Activated CD8-positive, alpha-beta memory T cell treated with anti-CD3 and anti-CD28 coated beads, Interleukin-2, amount 10 ng/mL, durations not matched to agents 7 days and 5 days (primary cell): ENCODE measurements at regions not wholly inside any gene's neighbourhood (a gene's known extent, or its start where the extent isn't known, plus 50 kb on each side); places are given as distances from the start of the nearest gene placed in this dataset.

Experiments used
- ATAC-seq: fragments of 150-1000 bp; cut with Tn5 transposase; one replicate; pipeline ENCODE4 v1.10.0; 2021; ENCODE audit warnings: moderate library complexity
- CTCF ChIA-PET: fragments of 350-600 bp; sonication (Branson Sonifier 250); formaldehyde crosslinking; loops from one replicate; lab custom pipeline; 2021; ENCODE audit warnings: antibody characterized with exemption; lab: Charles Lee
- DNase-seq: peaks from one replicate; pipeline ENCODE4 v3.0.0-alpha.2; 2020
- H3K27ac Mint-ChIP-seq: one replicate; pipeline ENCODE4 v1.8.0; 2021; ENCODE audit warnings: mild to moderate bottlenecking, mixed read lengths
- H3K27me3 Mint-ChIP-seq: one replicate; pipeline ENCODE4 v1.8.0; 2021; ENCODE audit warnings: mixed read lengths
- H3K36me3 Mint-ChIP-seq: one replicate; pipeline ENCODE4 v1.8.0; 2021; ENCODE audit warnings: mild to moderate bottlenecking, mixed read lengths
- H3K4me1 Mint-ChIP-seq: one replicate; pipeline ENCODE4 v1.8.0; 2021; ENCODE audit warnings: mixed read lengths
- H3K4me3 Mint-ChIP-seq: one replicate; pipeline ENCODE4 v1.8.0; 2021; ENCODE audit warnings: mild to moderate bottlenecking, moderate library complexity, mixed read lengths
- H3K9me3 Mint-ChIP-seq: one replicate; pipeline ENCODE4 v1.8.0; 2022; ENCODE audit warnings: low read depth, mixed read lengths

DNA sequence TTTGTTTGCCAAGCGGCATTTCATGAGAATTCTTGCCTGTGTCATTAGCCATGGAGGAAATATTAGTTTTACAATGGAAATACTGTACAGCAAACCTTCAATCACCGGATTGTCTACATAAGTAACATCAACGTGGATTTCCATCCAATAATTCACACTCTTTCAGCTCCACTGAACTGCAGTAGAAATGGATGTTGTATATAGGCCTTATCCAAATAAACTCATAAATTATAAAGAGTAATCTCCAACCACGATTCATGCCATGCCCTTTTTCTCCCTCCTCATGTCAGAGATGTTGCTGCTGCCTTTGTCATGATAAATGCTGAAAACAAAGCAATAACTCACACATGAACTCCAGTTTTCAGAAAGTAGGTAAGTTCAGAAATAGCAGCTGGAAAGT, 54.9 kb upstream of the EYS start:
- Mint-ChIP-seq H3K27ac (no peak overlapping the region), H3K36me3 (no peaks in the 10 kb centered on the region), H3K4me1 (no peaks in the 10 kb centered on the region), H3K27me3 (no peaks in the 10 kb centered on the region), H3K9me3 (peaks cover 3% of the 10 kb centered on the region), H3K4me3 (no peak overlapping the region)
- no peak for ATAC-seq
- CTCF ChIA-PET = no interaction called here
- DNase-seq = no peak

DNA sequence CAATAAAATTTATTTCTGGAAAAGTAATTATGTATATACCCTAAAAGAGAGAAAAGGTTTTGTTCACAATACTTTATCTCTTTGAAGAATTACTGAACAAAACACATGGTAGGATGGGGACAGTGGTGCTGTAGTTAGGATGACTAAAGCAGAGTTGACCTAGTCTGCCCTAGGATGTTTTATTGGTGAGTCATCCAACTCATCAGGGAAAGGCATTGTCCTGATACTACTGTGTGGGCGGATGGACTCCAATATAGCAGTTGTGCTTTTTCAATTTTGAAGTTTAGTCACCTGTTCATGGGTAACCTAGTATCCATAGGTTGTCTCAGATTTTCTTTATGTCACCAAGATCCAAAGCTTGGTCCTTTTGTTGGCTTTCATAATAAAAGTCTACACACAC, 53.3 kb upstream of the EYS start:
- Mint-ChIP-seq H3K4me1 (no peaks in the 10 kb centered on the region), H3K36me3 (no peaks in the 10 kb centered on the region), H3K27ac (no peak overlapping the region), H3K27me3 (no peaks in the 10 kb centered on the region), H3K9me3 (peaks cover 3% of the 10 kb centered on the region), H3K4me3 (no peak overlapping the region)
- no peak for ATAC-seq
- no peak for DNase-seq
- CTCF ChIA-PET = no interaction called here
